ENCODE measurements at regions not wholly inside any gene's neighbourhood (a gene's known extent, or its start where the extent isn't known, plus 50 kb on each side); places are given as distances from the start of the nearest gene placed in this dataset.

- no peak for DNase-seq
- in situ Hi-C loops (cut with MboI; ENCODE audit: low pct_ligation_motif_present in 1 of 4, low pct_unique_long_range_greater_than_20kb in 1 of 4, low sequenced_read_pairs in 3 of 4) = no loop called here
- TF ChIP-seq POLR2A (IDR thresholded peaks at IDR 0.05) (no peak), EP300 (IDR thresholded peaks at IDR 0.05; ENCODE audit: low read depth) (no peak)
Observed at GRCh38 chr4:186891859-186892486, 168.3 kb upstream of the FAT1 start.

DNA sequence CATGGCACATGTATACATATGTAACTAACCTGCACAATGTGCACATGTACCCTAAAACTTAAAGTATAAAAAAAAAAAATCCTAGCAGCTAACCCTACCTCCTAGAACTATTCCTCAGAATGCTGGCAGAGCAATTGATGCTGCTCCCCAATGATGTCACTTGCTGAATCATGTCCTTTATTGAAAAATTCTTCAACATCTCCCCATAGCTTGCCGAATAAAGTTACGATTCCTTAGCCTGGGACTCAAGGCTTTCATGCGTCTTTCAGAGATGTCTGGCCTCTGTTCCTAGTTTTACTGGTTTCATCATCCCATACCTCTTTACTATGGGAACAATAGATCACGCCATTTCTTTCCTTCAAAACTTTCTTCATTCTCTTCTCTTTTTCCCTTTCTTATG is 174.7 kb upstream of the FAT1 start:
- H3K4me1 ChIP-seq = peaks cover 4 to 30% (median 18%) of the 10 kb centered on the region in 4 donors
- intact Hi-C loops (cut with DNase I; ENCODE audit: low total_unique reads) = no loop called here
- no peaks in the 10 kb centered on the region for H3K36me3 ChIP-seq
- H3K27ac ChIP-seq = no peak overlapping the region
- 92 to 93% methylated on average over 4 of the region's 4 CpGs for WGBS, 2 donors (ENCODE audit: low coverage in 1 of 2)
- DNase-seq = no peak
- in situ Hi-C loops (cut with MboI; ENCODE audit: low pct_ligation_motif_present in 1 of 4, low pct_unique_long_range_greater_than_20kb in 1 of 4, low sequenced_read_pairs in 3 of 4) = no loop called here
- TF ChIP-seq CTCF (IDR thresholded peaks at IDR 0.05) = no peak
- no peak for TF ChIP-seq POLR2A (IDR thresholded peaks at IDR 0.05)
- no peak for TF ChIP-seq POLR2AphosphoS5 (IDR thresholded peaks at IDR 0.05)
- no peak for TF ChIP-seq EP300 (IDR thresholded peaks at IDR 0.05; ENCODE audit: low read depth)
- no peaks in the 10 kb centered on the region for H3K9me3 ChIP-seq
- no peaks in the 10 kb centered on the region for H3K27me3 ChIP-seq
- H3K4me3 ChIP-seq = no peak overlapping the region

More at GRCh38 chr4:186891859-186892486, 168.3 kb upstream of the FAT1 start:
- Histone ChIP-seq H3K27ac (no peak overlapping the region), H3K9me3 (no peaks in the 10 kb centered on the region), H3K4me1 (no peaks in the 10 kb centered on the region), H3K27me3 (no peaks in the 10 kb centered on the region), H3K4me3 (no peak overlapping the region), H3K36me3 (no peaks in the 10 kb centered on the region)
- 83 to 88% methylated on average over 12 of the region's 12 CpGs for WGBS, 2 donors (ENCODE audit: low coverage in 1 of 2)
- intact Hi-C loops (cut with DNase I; ENCODE audit: low total_unique reads) = no loop called here

- Histone ChIP-seq H3K36me3 (no peaks in the 10 kb centered on the region), H3K27ac (no peak overlapping the region), H3K9me3 (no peaks in the 10 kb centered on the region), H3K27me3 (no peaks in the 10 kb centered on the region), H3K4me1 (peaks cover 4 to 42% (median 19%) of the 10 kb centered on the region in 4 donors), H3K4me3 (no peak overlapping the region)
- DNase-seq = no peak
- intact Hi-C loops (cut with DNase I; ENCODE audit: low total_unique reads) (no loop called here), in situ Hi-C loops (cut with MboI; ENCODE audit: low pct_ligation_motif_present in 1 of 4, low pct_unique_long_range_greater_than_20kb in 1 of 4, low sequenced_read_pairs in 3 of 4) (no loop called here)
- WGBS, 2 donors (ENCODE audit: low coverage in 1 of 2) = 63 to 71% methylated on average over 6 to 9 of the region's 9 CpGs
- TF ChIP-seq EP300 (IDR thresholded peaks at IDR 0.05; ENCODE audit: low read depth) = no peak
Observed at GRCh38 chr4:186900232-186900900, 176.7 kb upstream of the FAT1 start.

DNA sequence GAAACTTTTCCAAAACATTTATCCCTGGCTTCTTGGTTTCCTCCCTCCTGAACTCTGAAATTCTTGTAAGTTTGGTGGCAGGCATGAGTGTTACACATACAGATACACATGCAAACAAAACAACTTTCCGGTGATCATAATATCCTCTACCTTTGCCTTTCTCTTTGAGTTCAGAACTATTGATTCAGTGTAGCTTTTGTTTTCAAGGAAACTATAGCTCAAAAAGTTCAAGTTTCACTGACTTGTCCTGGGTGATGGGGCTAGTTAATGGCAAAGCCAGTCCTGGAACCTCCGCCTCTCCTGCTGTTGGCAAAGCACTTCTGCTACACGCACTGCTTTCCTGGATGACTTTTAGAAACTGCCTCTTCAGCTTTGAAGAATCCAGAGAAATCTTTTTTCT is 177.3 kb upstream of the FAT1 start:
- no peak overlapping the region for H3K4me3 ChIP-seq
- peaks cover 4 to 42% (median 19%) of the 10 kb centered on the region in 4 donors for H3K4me1 ChIP-seq
- intact Hi-C loops (cut with DNase I; ENCODE audit: low total_unique reads) = no loop called here
- in situ Hi-C loops (cut with MboI; ENCODE audit: low pct_ligation_motif_present in 1 of 4, low pct_unique_long_range_greater_than_20kb in 1 of 4, low sequenced_read_pairs in 3 of 4) = no loop called here
- H3K27me3 ChIP-seq = no peaks in the 10 kb centered on the region
- TF ChIP-seq EP300 (IDR thresholded peaks at IDR 0.05; ENCODE audit: low read depth) (no peak), CTCF (IDR thresholded peaks at IDR 0.05) (no peak), POLR2AphosphoS5 (IDR thresholded peaks at IDR 0.05) (no peak), POLR2A (IDR thresholded peaks at IDR 0.05) (no peak)
- no peaks in the 10 kb centered on the region for H3K36me3 ChIP-seq
- H3K9me3 ChIP-seq = no peaks in the 10 kb centered on the region
- WGBS, 2 donors (ENCODE audit: low coverage in 1 of 2) = 68 to 69% methylated on average over 3 of the region's 3 CpGs
- no peak for DNase-seq
- peak overlapping the region in 1 of 4 donors; percentile 13 for H3K27ac ChIP-seq

GRCh38 chr4:186901850-186902249 is 178.2 kb upstream of the FAT1 start:
- no peak for DNase-seq
- Histone ChIP-seq H3K27me3 (no peaks in the 10 kb centered on the region), H3K4me3 (no peak overlapping the region), H3K9me3 (no peaks in the 10 kb centered on the region), H3K4me1 (peaks cover 4 to 42% (median 19%) of the 10 kb centered on the region in 4 donors), H3K36me3 (no peaks in the 10 kb centered on the region), H3K27ac (peak overlapping the region; percentile 43 to 78 (median 54))
- WGBS, 2 donors (ENCODE audit: low coverage in 1 of 2) = 60% methylated on average over 3 of the region's 3 CpGs; no CpG with 5 or more reads in 1 of the 2 donors
- TF ChIP-seq EP300 (IDR thresholded peaks at IDR 0.05; ENCODE audit: low read depth) (no peak), CTCF (IDR thresholded peaks at IDR 0.05) (no peak), POLR2A (IDR thresholded peaks at IDR 0.05) (no peak), POLR2AphosphoS5 (IDR thresholded peaks at IDR 0.05) (no peak)
- intact Hi-C loops (cut with DNase I; ENCODE audit: low total_unique reads) = no loop called here
- in situ Hi-C loops (cut with MboI; ENCODE audit: low pct_ligation_motif_present in 1 of 4, low pct_unique_long_range_greater_than_20kb in 1 of 4, low sequenced_read_pairs in 3 of 4) = no loop called here

Measured in transverse colon (tissue), 4 donors.